ENCODE measurements at regions not wholly inside any gene's neighbourhood (a gene's known extent, or its start where the extent isn't known, plus 50 kb on each side); places are given as distances from the start of the nearest gene placed in this dataset.

DNA sequence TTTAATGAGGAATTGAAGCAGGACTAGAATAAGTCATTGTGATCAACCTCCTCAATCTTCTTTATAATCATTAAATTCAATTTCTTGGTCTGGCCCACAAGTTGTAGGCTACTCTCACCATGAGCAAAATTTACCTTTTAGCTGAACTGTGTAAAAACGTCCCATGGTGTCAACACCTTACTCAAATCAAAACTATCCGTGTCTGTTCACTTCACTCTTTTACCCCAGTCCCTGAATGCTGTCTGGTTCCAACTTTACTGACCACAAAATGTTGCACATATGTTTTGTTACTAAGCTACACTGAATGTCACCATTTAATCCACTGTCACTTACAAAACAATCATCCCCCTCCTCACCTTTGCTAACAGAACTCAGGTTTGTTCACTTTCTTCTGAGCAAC is 951.6 kb upstream of the SLC39A10 start:
- Histone ChIP-seq H3K9me3 (ENCODE audit: insufficient read depth in 2 of 2, low read depth in 1 of 2, low read length in 1 of 2) (no peaks in the 10 kb centered on the region), H4K5ac (ENCODE audit: insufficient read length, low read depth, low read length) (no peak overlapping the region), H4K8ac (ENCODE audit: extremely low read depth, insufficient read depth, low read length) (no peak overlapping the region), H2AFZ (ENCODE audit: low read length) (no peak overlapping the region), H2BK15ac (ENCODE audit: low read length) (no peak overlapping the region), H3K4me3 (ENCODE audit: extremely low read depth in 1 of 4, insufficient read depth in 2 of 4, low read depth in 3 of 4, low read length in 4 of 4) (no peak overlapping the region), H3K36me3 (ENCODE audit: control insufficient read depth in 2 of 4, insufficient read depth in 4 of 4, low read length in 3 of 4) (no peaks in the 10 kb centered on the region), H3K79me1 (ENCODE audit: low read depth, low read length) (no peaks in the 10 kb centered on the region), H3K18ac (ENCODE audit: extremely low read depth, low read length) (no peak overlapping the region), H3K4me2 (ENCODE audit: insufficient read depth in 1 of 2, low read depth in 2 of 2, low read length in 2 of 2) (no peak overlapping the region), H3K27me3 (replicated peaks in 1 of 4; ENCODE audit: control insufficient read depth in 3 of 4, extremely low read depth in 1 of 4, insufficient read depth in 3 of 4, low read length in 3 of 4) (no peaks in the 10 kb centered on the region), H3K79me2 (ENCODE audit: control insufficient read depth in 1 of 2, insufficient read depth in 2 of 2, low read length in 2 of 2) (no peaks in the 10 kb centered on the region), H2BK5ac (ENCODE audit: low read depth, low read length) (no peak overlapping the region), H3K23ac (ENCODE audit: insufficient read length) (no peak overlapping the region), H2BK20ac (ENCODE audit: low read length) (no peak overlapping the region), H3K4me1 (replicated peaks in 1 of 4; ENCODE audit: control insufficient read depth in 3 of 4, insufficient read depth in 4 of 4, low read length in 3 of 4) (no peaks in the 10 kb centered on the region), H3K27ac (ENCODE audit: low read depth, low read length) (no peak overlapping the region), H3K56ac (replicated peaks; ENCODE audit: insufficient read length, low read depth, low read length) (no peak overlapping the region), H3K4ac (replicated peaks; ENCODE audit: insufficient read length, low read depth, low read length) (no peak overlapping the region), H3K14ac (ENCODE audit: insufficient read length) (no peak overlapping the region), H3K9ac (replicated peaks in 1 of 4; ENCODE audit: extremely low read depth in 1 of 4, low read depth in 3 of 4, low read length in 3 of 4) (no peak overlapping the region), H2BK120ac (replicated peaks; ENCODE audit: low read depth, low read length) (no peak overlapping the region), H4K20me1 (replicated peaks in 1 of 2; ENCODE audit: control insufficient read depth in 1 of 2, insufficient read depth in 2 of 2, low read length in 2 of 2) (no peaks in the 10 kb centered on the region), H4K91ac (replicated peaks; ENCODE audit: insufficient read length, low read length) (no peak overlapping the region), H2AK5ac (ENCODE audit: low read depth, low read length) (no peak overlapping the region), H3K23me2 (ENCODE audit: low read depth, low read length) (no peaks in the 10 kb centered on the region), H2BK12ac (ENCODE audit: low read depth, low read length) (no peak overlapping the region)
- ChIA-PET CTCF (ENCODE audit: partially characterized antibody) (no interaction called here), POLR2A (ENCODE audit: partially characterized antibody) (no interaction called here)
- DNase-seq (ENCODE audit: low read depth in 1 of 2, low spot score in 2 of 2) (no peak), FAIRE-seq (no peak)
- TF ChIP-seq ASH2L (IDR thresholded peaks at IDR 0.05; ENCODE audit: low read length) (no peak), RXRA (IDR thresholded peaks at IDR 0.05; ENCODE audit: insufficient read depth, low read depth, low read length) (no peak), EZH2 (IDR thresholded peaks at IDR 0.05; ENCODE audit: low read depth, low read length, severe bottlenecking) (no peak), HDAC6 (IDR thresholded peaks at IDR 0.05; ENCODE audit: low read depth, low read length) (no peak), BCL11A (IDR thresholded peaks at IDR 0.05; ENCODE audit: low read depth in 2 of 2, low read length in 2 of 2) (no peak), SRF (IDR thresholded peaks at IDR 0.05; ENCODE audit: low read depth, low read length) (no peak), GTF2F1 (IDR thresholded peaks at IDR 0.05; ENCODE audit: borderline replicate concordance, low read depth, low read length) (no peak), BRCA1 (IDR thresholded peaks at IDR 0.05; ENCODE audit: low read depth, low read length) (no peak)
- TF ChIP-seq, protein P1, sequence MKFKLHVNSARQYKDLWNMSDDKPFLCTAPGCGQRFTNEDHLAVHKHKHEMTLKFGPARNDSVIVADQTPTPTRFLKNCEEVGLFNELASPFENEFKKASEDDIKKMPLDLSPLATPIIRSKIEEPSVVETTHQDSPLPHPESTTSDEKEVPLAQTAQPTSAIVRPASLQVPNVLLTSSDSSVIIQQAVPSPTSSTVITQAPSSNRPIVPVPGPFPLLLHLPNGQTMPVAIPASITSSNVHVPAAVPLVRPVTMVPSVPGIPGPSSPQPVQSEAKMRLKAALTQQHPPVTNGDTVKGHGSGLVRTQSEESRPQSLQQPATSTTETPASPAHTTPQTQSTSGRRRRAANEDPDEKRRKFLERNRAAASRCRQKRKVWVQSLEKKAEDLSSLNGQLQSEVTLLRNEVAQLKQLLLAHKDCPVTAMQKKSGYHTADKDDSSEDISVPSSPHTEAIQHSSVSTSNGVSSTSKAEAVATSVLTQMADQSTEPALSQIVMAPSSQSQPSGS (IDR thresholded peaks at IDR 0.05; ENCODE audit: low read length), result no peak
- TF ChIP-seq, protein P2, sequence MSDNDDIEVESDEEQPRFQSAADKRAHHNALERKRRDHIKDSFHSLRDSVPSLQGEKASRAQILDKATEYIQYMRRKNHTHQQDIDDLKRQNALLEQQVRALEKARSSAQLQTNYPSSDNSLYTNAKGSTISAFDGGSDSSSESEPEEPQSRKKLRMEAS (IDR thresholded peaks at IDR 0.05), result no peak
- WGBS, 2 experiments (ENCODE audit: extremely low coverage in 1 of 2, insufficient coverage in 1 of 2, insufficient read length in 1 of 2, insufficient replicate concordance in 2 of 2, low coverage in 1 of 2, low lambda C conversion rate in 2 of 2, missing lambda C conversion rate in 1 of 2), result 90% methylated on average over 2 of the region's 2 CpGs; no CpG with 5 or more reads in 1 of the 2 experiments
